OCI-M2 (cell line): ENCODE measurements at regions not wholly inside any gene's neighbourhood (a gene's known extent, or its start where the extent isn't known, plus 50 kb on each side); places are given as distances from the start of the nearest gene placed in this dataset.

Experiments used
- DNase-seq: peaks from one replicate; lab custom pipeline; 2025; ENCODE audit not compliant: unreplicated experiment; lab: John Stamatoyannopoulos, UW

- DNase-seq, result no peak
Observed at GRCh38 chr2:129721846-129722245, 257.6 kb upstream of the RAB6C start.

GRCh38 chr2:129722306-129723019 lies 257.0 kb upstream of the RAB6C start:
- no peak for DNase-seq

GRCh38 chr2:129723277-129724020 lies 256.0 kb upstream of the RAB6C start:
- DNase-seq, result no peak

- DNase-seq, result no peak
Observed at GRCh38 chr2:129724021-129724757, 255.3 kb upstream of the RAB6C start.

GRCh38 chr2:129726216-129726615 lies 253.2 kb upstream of the RAB6C start:
- DNase-seq, result no peak

GRCh38 chr2:129727286-129727685 lies 252.2 kb upstream of the RAB6C start:
- no peak for DNase-seq

GRCh38 chr2:129728035-129728972 lies 251.2 kb upstream of the RAB6C start:
- DNase-seq, result no peak

GRCh38 chr2:129729011-129729410 lies 250.5 kb upstream of the RAB6C start:
- no peak for DNase-seq

- DNase-seq, result no peak
Observed at GRCh38 chr2:129729646-129730045, 249.8 kb upstream of the RAB6C start.

GRCh38 chr2:129730979-129731378 lies 248.5 kb upstream of the RAB6C start:
- no peak for DNase-seq

GRCh38 chr2:129731907-129732629 lies 247.4 kb upstream of the RAB6C start:
- no peak for DNase-seq

- DNase-seq, result no peak
Observed at GRCh38 chr2:129732630-129733026, 246.8 kb upstream of the RAB6C start.

GRCh38 chr2:129733041-129733440 lies 246.4 kb upstream of the RAB6C start:
- no peak for DNase-seq

GRCh38 chr2:129733579-129733978 lies 245.9 kb upstream of the RAB6C start:
- no peak for DNase-seq

- no peak for DNase-seq
Observed at GRCh38 chr2:129734343-129735034, 245.0 kb upstream of the RAB6C start.

GRCh38 chr2:129735576-129735975 lies 243.9 kb upstream of the RAB6C start:
- no peak for DNase-seq

- DNase-seq, result no peak
Observed at GRCh38 chr2:129737660-129738527, 241.6 kb upstream of the RAB6C start.

GRCh38 chr2:129738799-129739198 lies 240.7 kb upstream of the RAB6C start:
- DNase-seq, result no peak

- DNase-seq, result no peak
Observed at GRCh38 chr2:129740504-129740903, 239.0 kb upstream of the RAB6C start.
